Stimulated activated naive CD8-positive, alpha-beta T cell treated with anti-CD3 and anti-CD28 coated beads, Interleukin-15, amount 100 ng/mL, for 72 hours (primary cell): ENCODE measurements at regions not wholly inside any gene's neighbourhood (a gene's known extent, or its start where the extent isn't known, plus 50 kb on each side); places are given as distances from the start of the nearest gene placed in this dataset.
"Not testable (repeated sequence)": the region's sequence is repeated elsewhere in the genome, so short reads cannot be mapped to it uniquely, and the experiment has no call there.

Source experiments
- ATAC-seq: fragments of 150-1000 bp; cut with Tn5 transposase; 2 replicates; pipeline ENCODE4 v1.10.0; 2021; ENCODE audit warnings: mild to moderate bottlenecking, moderate library complexity
- DNase-seq, 2 donors: peaks; one replicate each; pipeline ENCODE4 v3.0.0; 2021 to 2022
- H3K27ac Mint-ChIP-seq, 2 donors: one replicate each; pipeline ENCODE4 v1.8.0; 2022; ENCODE audit warnings: mild to moderate bottlenecking in 2 of 2, mixed read lengths in 2 of 2, moderate library complexity in 2 of 2
- H3K27me3 Mint-ChIP-seq: one replicate; pipeline ENCODE4 v1.8.0; 2022; ENCODE audit warnings: mixed read lengths
- H3K4me1 Mint-ChIP-seq: one replicate; pipeline ENCODE4 v1.8.0; 2022; ENCODE audit warnings: mild to moderate bottlenecking, mixed read lengths
- H3K4me3 Mint-ChIP-seq, 2 donors: one replicate each; pipeline ENCODE4 v1.8.0; 2022; ENCODE audit warnings: mild to moderate bottlenecking in 2 of 2, mixed read lengths in 2 of 2, moderate library complexity in 1 of 2
- H3K9me3 Mint-ChIP-seq, 2 donors: one replicate each; pipeline ENCODE4 v1.8.0; 2022; ENCODE audit warnings: mixed read lengths in 2 of 2

DNA sequence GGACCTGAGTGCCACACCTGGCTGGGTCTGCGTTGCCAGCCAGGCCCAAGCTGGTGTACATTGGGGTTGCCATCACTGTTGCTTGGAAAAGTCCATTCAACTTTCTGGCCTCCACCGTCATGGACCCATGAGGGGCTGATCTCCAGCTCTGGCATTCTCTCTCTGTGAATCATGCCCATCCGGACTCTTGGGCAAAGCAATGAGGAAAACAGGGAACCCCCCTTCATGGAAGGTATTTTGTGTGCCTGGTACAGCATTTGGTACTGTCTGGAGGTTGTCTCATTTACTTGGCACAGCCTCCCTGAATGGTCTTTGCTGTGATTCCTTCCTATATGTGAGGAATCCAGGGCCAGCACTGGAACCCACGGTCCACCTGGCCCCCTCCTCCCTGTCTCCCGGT, 99.4 kb downstream of the FOXD2 start:
- Mint-ChIP-seq H3K4me3 (no peak overlapping the region), H3K9me3 (peaks cover 0 to 7% of the 10 kb centered on the region in 2 donors), H3K27me3 (peaks cover 63% of the 10 kb centered on the region), H3K27ac (no peak overlapping the region), H3K4me1 (peaks cover 22% of the 10 kb centered on the region)
- ATAC-seq (no peak), DNase-seq (no peak)

DNA sequence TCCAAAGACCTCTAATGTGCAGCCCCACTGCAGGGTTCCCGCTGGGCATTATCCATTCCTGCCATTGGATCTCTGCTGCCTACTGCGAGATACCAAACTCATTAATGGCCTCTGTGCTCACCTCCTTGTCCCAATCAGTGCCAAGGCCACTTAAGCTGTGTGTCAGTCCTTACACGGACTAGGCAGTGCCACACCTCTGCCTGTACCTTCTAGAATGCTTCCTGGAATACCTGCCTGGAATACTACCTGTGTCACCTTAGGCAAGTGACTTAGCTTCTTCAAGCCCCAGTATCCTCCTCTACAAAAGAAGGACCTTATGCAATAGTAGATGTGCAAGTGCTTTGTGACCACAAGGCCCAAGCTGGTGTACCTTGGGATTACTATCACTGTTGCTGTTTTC, 100.1 kb downstream of the FOXD2 start:
- H3K9me3 Mint-ChIP-seq = peaks cover 0 to 7% of the 10 kb centered on the region in 2 donors
- ATAC-seq (no peak), DNase-seq (no peak)
- no peak overlapping the region for H3K27ac Mint-ChIP-seq
- H3K4me3 Mint-ChIP-seq = no peak overlapping the region
- H3K4me1 Mint-ChIP-seq = peaks cover 15% of the 10 kb centered on the region
- H3K27me3 Mint-ChIP-seq = peaks cover 63% of the 10 kb centered on the region

DNA sequence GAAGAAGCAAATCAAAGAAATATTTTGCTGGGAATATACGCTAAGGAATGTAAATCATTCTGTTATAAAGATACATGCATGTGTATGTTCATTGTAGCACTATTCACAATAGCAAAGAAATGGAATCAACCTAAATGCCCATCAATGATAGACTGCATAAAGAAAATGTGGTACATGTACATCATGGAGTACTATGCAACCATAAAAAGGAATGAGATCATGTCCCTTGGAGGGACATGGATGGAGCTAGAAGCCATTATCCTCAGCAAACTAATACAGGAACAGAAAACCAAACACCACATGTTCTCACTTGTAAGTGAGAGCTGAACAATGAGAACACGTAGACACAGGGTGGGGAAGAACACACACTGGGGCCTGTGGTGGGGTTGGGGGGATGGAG, 100.7 kb downstream of the FOXD2 start:
- not testable (repeated sequence) for H3K4me3 Mint-ChIP-seq, H3K9me3 Mint-ChIP-seq, ATAC-seq, DNase-seq, H3K4me1 Mint-ChIP-seq, H3K27ac Mint-ChIP-seq
- peaks cover 63% of the 10 kb centered on the region for H3K27me3 Mint-ChIP-seq

DNA sequence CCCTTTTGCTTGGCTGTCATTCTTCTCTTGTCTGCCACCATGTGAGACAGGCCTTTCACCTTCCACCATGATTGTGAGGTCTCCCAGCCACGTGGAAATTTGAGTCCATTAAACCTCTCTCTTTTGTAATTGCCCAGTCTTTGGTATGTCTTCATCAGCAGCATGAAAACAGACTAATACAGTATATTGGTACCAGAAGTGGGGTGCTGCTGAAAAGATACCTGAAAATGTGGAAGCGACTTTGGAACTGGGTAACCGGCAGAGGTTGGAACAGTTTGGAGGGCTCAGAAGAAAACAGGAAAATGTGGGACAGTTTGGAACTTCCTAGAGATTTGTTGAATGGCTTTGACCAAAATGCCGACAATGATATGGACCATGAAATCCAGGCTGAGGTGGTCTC, 103.9 kb downstream of the FOXD2 start:
- H3K4me1 Mint-ChIP-seq, DNase-seq, ATAC-seq, H3K4me3 Mint-ChIP-seq, H3K27ac Mint-ChIP-seq, H3K9me3 Mint-ChIP-seq: not testable (repeated sequence)
- peaks cover 38% of the 10 kb centered on the region for H3K27me3 Mint-ChIP-seq

DNA sequence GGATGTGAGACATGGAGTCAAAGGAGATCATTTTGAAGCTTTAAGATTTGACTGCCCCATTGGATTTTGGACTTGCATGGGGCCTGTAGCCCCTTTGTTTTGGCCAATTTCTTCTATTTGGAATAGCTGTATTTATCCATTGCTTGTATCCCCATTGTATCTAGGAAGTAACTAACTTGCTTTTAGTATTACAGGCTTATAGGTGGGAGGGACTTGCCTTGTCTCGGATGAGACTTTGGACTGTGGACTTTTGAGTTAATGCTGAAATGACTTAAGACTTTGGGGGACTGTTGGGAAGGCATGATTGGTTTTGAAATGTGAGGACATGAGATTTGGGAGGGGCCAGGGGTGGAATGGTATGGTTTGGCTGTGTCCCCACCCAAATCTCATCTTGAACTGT, 105.2 kb downstream of the FOXD2 start:
- H3K4me1 Mint-ChIP-seq, H3K9me3 Mint-ChIP-seq, H3K4me3 Mint-ChIP-seq, DNase-seq, ATAC-seq, H3K27ac Mint-ChIP-seq: not testable (repeated sequence)
- H3K27me3 Mint-ChIP-seq = peaks cover 36% of the 10 kb centered on the region

DNA sequence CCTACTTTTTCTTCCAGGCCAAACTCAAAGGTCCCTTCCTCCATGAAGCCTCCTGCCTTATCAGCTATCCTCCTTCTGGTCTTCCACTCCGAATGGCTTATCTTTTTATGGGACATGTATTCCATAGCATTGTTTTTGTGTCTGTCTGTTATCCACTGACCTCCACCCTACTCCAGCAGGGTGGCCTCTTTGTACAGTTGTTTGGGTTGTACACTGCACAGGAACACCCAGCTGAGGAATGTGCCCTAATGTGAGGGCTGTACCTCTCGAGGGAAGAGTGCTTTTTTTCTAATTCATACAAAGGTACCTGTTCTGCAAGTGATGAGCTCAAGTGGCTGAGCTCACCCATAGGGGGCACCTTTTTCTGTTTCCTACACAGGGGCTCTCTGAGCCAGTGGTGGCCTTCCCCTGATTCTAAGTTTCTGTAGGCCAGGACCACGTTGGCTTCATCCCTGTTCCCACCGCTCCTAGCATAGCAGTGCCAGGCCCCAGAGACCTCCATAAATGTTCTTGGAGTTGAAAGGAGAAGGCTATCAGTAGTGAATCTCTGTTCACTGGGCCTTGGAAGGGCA, 108.2 kb downstream of the FOXD2 start:
- Mint-ChIP-seq H3K4me3 (no peak overlapping the region), H3K4me1 (no peaks in the 10 kb centered on the region), H3K9me3 (peaks cover 0 to 7% of the 10 kb centered on the region in 2 donors), H3K27me3 (peaks cover 20% of the 10 kb centered on the region), H3K27ac (no peak overlapping the region)
- no peak for ATAC-seq
- DNase-seq = no peak

DNA sequence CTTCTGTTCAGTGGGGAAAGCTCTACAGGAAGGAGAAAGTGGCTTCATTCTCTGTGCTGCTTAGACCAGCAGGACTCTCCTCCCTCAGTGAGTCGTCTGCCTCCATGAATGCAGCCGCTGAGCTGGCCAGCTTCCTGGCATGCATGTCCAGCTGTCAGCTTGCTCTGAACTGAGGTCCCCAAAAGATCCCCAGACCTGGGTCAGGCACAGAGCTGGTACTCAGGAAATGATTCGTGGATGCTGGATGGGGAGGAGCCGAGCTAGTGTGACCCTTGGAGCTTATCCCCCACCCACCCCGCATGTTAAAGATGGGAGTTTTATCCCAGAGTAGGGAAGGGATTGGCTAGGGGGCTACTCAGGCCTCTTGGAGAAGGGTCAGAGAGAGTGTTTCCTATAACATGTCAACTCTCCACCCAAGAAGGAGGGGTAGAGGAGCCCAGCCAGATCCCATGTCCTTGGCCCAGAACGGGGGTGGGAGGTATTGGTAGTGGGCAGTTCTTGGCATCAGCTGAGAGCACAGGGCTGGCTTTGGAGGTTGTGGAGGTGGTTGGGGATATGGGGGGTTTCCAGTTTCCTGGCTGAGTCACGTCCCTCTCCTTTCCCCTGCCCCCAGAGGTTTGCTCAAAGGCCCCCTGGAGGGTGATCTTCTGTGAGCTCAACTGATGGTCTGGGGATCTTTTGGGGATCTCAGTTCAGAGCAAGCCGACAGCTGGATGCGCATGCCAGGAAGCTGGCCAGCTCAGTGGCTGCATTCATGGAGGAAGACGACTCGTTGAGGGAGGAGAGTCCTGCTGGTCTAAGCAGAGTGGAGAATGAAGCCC, 110.1 kb downstream of the FOXD2 start:
- no peak for DNase-seq
- Mint-ChIP-seq H3K27me3 (peaks cover 14% of the 10 kb centered on the region), H3K4me3 (no peak overlapping the region), H3K9me3 (no peaks in the 10 kb centered on the region), H3K27ac (peak overlapping the region in 1 of 2 donors; percentile 51), H3K4me1 (no peaks in the 10 kb centered on the region)
- ATAC-seq = no peak

DNA sequence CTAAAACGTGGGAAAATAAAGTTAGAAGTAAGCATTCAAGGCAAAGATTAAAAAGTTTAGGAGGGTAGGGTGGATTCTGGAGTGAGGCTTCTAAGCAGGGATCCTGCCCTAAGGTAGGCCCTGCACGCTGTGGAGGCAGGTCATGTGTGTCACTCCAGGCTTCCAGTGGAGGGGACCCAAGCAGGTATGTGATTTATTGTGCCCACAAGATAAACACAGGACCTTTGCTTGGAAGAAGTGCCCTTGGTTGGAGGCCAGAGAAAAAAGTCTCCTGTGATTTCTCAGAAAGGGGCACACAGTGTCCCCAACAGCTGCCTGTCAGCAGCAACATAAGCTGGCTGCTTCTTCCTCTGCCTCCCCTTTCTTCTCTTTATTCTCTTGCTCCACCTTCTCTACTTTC, 110.8 kb downstream of the FOXD2 start:
- DNase-seq = no peak
- H3K27ac Mint-ChIP-seq = no peak overlapping the region
- peaks cover 15% of the 10 kb centered on the region for H3K27me3 Mint-ChIP-seq
- H3K4me3 Mint-ChIP-seq = no peak overlapping the region
- no peaks in the 10 kb centered on the region for H3K9me3 Mint-ChIP-seq
- ATAC-seq = no peak
- no peaks in the 10 kb centered on the region for H3K4me1 Mint-ChIP-seq

DNA sequence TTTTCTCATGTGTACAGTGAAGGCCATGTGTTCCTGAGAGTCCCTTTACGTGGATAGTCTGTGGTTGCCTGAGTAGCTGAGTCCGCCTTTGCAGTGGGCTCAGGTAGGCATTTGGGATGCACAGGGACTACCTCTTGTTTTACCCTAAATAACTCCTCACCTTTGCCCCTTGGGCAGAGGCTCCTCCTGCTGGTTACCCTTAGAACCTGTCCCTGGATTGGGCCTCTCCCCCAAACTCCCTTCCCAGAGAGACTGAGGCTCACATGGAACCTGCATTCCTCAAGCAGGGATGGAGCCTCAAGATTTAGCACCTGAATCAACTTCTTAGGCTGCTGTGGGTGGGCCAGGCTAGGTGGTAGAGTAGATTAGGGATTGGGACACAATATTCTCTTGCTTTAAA, 111.7 kb downstream of the FOXD2 start:
- Mint-ChIP-seq H3K4me1 (no peaks in the 10 kb centered on the region), H3K27me3 (peaks cover 15% of the 10 kb centered on the region), H3K27ac (no peak overlapping the region), H3K4me3 (no peak overlapping the region), H3K9me3 (no peaks in the 10 kb centered on the region)
- ATAC-seq (no peak), DNase-seq (no peak)

DNA sequence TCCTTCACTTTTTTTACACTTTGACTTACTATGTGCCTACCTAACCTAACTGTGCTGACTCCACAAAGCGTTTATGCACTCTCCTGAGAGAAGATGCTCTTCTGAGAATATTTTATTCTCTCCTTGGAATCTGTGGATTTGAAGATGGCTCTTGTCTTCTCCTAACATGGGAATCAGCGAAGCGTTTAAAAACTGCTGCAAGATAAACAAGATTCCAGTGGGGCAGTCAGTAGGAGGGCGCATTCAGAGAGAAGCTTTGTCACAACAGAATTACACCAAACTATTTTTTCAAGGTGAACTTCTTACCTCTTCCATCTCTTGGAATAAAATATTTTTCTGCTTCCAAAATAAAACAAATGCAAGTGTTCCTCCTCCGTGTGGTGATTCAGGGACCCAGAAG, 113.1 kb downstream of the FOXD2 start:
- DNase-seq (no peak), ATAC-seq (no peak)
- Mint-ChIP-seq H3K4me1 (no peaks in the 10 kb centered on the region), H3K9me3 (no peaks in the 10 kb centered on the region), H3K27me3 (peaks cover 25% of the 10 kb centered on the region), H3K27ac (no peak overlapping the region), H3K4me3 (no peak overlapping the region)

DNA sequence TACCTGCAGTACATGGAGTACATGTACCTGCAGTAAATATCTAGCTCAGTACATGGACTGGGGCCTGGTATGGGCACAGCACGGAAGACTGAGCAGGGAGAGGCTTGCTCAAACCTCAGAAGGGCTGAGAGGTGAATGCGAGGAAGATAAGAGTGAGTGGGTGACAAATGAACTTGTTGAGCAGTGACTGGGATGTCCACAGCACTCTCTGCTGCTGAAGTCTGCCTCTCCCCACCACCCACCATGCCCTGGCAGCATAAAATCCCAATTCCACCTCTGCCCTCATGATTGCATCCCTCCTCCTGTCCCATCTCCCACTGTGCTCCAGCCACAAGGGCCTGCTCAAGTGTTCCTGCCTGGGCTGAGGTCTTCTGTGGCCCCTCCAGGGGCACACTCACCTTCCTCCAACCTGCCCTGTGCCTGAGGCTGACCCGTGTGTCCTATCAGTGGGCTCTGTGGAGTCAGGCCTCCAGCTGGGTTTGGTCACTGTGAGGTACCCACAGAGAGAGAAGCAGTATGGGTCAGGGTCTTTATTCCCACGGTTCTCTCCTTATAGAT, 114.2 kb downstream of the FOXD2 start:
- Mint-ChIP-seq H3K4me1 (no peaks in the 10 kb centered on the region), H3K27ac (peak overlapping the region in 1 of 2 donors; percentile 60), H3K27me3 (peaks cover 35% of the 10 kb centered on the region), H3K9me3 (no peaks in the 10 kb centered on the region), H3K4me3 (no peak overlapping the region)
- DNase-seq (no peak), ATAC-seq (no peak)

DNA sequence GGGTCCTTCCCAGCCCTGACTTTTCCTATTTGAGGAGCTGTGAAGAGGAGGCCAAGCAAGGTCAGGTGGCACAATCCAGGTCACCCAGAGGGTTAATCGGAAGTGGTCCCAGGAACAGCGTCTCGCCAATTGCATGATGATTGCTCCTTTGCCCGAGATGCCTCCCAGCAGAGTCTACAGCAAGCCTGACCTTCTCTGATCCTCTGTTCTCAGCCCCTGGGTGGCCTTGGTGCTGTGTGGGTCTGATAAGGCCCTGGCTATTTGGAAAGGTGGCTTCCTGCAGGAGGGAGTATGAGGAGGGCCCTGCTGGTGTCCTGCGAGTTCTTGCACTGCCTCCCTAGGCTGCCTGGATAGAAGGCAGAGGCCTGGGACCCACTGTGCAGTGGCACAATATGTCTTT, 116.2 kb downstream of the FOXD2 start:
- no peaks in the 10 kb centered on the region for H3K4me1 Mint-ChIP-seq
- H3K4me3 Mint-ChIP-seq = no peak overlapping the region
- no peaks in the 10 kb centered on the region for H3K9me3 Mint-ChIP-seq
- no peak for ATAC-seq
- DNase-seq = no peak
- H3K27me3 Mint-ChIP-seq = peaks cover 43% of the 10 kb centered on the region
- H3K27ac Mint-ChIP-seq = no peak overlapping the region

DNA sequence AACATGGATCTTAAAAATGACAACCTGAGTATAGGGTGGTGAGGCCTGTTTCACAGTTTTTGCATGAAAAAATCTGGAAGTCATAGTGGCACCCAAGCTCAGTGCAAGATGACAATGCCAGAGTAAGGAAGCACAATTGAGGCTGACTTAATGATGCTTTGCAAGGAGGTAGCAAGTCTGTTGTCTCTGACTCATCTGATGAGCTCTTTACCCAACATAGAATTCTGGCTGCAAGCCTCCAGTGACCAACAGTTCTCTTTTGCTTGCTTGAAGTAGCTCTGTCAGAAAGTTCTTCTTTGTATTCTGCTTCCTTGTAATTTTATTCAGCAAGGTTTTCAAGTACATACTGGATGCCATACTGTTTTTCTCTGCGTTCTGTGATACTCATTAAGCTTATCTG, 117.1 kb downstream of the FOXD2 start:
- no peak for DNase-seq
- H3K9me3 Mint-ChIP-seq = no peaks in the 10 kb centered on the region
- H3K4me3 Mint-ChIP-seq = no peak overlapping the region
- H3K4me1 Mint-ChIP-seq = no peaks in the 10 kb centered on the region
- no peak for ATAC-seq
- peaks cover 43% of the 10 kb centered on the region for H3K27me3 Mint-ChIP-seq
- H3K27ac Mint-ChIP-seq = no peak overlapping the region

DNA sequence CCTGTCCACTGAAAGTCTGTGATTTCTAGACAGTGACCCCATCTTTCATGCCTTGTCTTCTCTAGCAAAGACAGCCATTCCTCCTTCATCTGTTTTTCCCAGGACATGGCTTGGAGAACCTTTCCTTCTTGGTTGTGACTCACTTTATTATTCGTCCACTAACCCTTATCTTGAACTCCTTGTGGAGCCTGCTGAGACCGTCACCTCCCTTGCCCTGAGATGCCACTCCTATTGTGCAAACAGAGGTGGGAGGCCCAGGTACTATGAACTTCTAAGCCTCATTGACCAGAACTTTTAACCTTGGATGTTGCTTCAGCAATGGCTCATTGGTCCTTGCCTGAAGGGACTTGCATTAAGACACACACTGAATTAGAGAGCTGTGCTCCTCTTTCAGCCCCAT, 117.5 kb downstream of the FOXD2 start:
- Mint-ChIP-seq H3K27me3 (peaks cover 43% of the 10 kb centered on the region), H3K4me1 (no peaks in the 10 kb centered on the region), H3K4me3 (no peak overlapping the region), H3K27ac (no peak overlapping the region), H3K9me3 (no peaks in the 10 kb centered on the region)
- no peak for DNase-seq
- no peak for ATAC-seq

DNA sequence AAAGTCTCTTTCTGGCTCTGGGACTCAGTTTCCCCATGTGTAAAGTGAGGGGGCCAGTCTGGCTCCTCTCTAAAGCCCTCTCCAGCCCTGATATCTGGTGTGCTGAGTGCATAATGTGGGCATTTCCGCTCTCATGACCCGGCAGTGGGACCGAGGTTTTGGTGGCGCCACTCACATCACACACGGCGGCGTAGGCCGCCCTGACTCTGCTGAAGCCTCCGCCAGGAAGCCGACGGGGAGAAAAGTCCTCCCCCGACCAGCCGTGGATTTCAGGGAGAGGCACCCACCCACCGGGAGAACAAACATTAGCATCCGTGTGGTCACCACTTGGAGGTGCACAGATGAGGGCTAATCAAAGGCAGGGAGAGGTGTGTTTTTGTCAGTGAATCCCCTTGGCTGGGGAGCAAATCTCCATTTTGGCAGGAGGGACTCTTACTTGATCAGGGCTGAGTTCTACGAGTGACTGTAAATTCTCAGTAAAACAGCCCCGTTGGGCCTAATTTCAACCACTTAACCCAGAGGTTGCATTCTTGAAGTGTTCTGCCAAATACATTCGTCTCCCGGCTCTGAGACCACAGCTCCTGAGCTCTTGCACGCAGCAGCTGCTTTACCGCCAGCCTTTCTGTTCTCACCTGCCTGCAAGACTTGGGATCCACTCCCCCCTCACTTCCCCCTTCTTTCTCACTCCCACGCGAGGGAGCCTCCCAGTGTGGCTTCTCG, 118.2 kb downstream of the FOXD2 start:
- ATAC-seq = no peak
- DNase-seq = no peak
- Mint-ChIP-seq H3K9me3 (no peaks in the 10 kb centered on the region), H3K4me1 (no peaks in the 10 kb centered on the region), H3K27me3 (peaks cover 48% of the 10 kb centered on the region), H3K4me3 (no peak overlapping the region), H3K27ac (peak overlapping the region in 1 of 2 donors; percentile 29)

DNA sequence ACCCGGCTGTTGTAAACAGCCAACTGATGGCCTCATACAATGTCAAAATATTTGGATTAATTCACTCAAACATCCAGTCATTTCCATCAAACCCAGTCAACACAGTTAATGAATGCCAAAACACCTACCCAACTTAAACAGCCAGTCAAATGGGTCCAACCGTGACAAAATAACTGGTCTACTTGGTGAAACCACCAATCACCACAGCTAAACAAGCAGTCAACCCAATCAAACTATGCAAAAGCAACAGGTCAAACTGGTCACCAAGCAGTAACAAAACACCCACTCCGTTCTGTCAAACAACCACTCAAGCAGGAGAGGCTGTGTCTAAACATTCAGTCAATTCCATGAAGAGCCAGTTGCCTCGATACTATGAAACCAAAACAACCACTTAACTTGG, 119.2 kb downstream of the FOXD2 start:
- no peak for DNase-seq
- Mint-ChIP-seq H3K27ac (no peak overlapping the region), H3K4me3 (no peak overlapping the region), H3K27me3 (peaks cover 56% of the 10 kb centered on the region), H3K9me3 (no peaks in the 10 kb centered on the region), H3K4me1 (no peaks in the 10 kb centered on the region)
- ATAC-seq = no peak
